HUES6 (cell line): ENCODE measurements at regions not wholly inside any gene's neighbourhood (a gene's known extent, or its start where the extent isn't known, plus 50 kb on each side); places are given as distances from the start of the nearest gene placed in this dataset.

Experiments
- H3K27ac ChIP-seq: 2 replicates; pipeline ENCODE4 v1.7.0; 2013; ENCODE audit warnings: low read depth, mild to moderate bottlenecking, low read length, inconsistent platforms
- H3K27me3 ChIP-seq: 2 replicates; pipeline ENCODE4 v1.6.1; 2013; ENCODE audit warnings: low read length; ENCODE audit not compliant: control insufficient read depth, insufficient read depth
- H3K36me3 ChIP-seq: 2 replicates; pipeline ENCODE4 v1.6.1; 2013; ENCODE audit warnings: low read length; ENCODE audit not compliant: control insufficient read depth, insufficient read depth
- H3K4me1 ChIP-seq: 2 replicates; pipeline ENCODE4 v1.6.1; 2013; ENCODE audit warnings: low read length; ENCODE audit not compliant: control insufficient read depth, insufficient read depth
- H3K4me3 ChIP-seq: 2 replicates; pipeline ENCODE4 v1.5.1; 2013; ENCODE audit warnings: low read depth, low read length
- H3K9ac ChIP-seq: one replicate; pipeline ENCODE4 v1.6.1; 2013; ENCODE audit warnings: mild to moderate bottlenecking, low read length
- H3K9me3 ChIP-seq: 2 replicates; pipeline ENCODE4 v1.6.1; 2013; ENCODE audit warnings: low read depth, low read length; ENCODE audit not compliant: control insufficient read depth, insufficient read depth

- H3K9me3 ChIP-seq, result peaks cover 5% of the 10 kb centered on the region; the same call in 1 of the 2 replicates
- no peak overlapping the region for H3K9ac ChIP-seq
- no peaks in the 10 kb centered on the region for H3K36me3 ChIP-seq
- no peaks in the 10 kb centered on the region for H3K27me3 ChIP-seq
- peaks cover 13% of the 10 kb centered on the region for H3K4me1 ChIP-seq
- no peak overlapping the region for H3K4me3 ChIP-seq
- H3K27ac ChIP-seq, result no peak overlapping the region
Measured at GRCh38 chr6:25065666-25066065, 129.9 kb upstream of the RIPOR2 start.

DNA sequence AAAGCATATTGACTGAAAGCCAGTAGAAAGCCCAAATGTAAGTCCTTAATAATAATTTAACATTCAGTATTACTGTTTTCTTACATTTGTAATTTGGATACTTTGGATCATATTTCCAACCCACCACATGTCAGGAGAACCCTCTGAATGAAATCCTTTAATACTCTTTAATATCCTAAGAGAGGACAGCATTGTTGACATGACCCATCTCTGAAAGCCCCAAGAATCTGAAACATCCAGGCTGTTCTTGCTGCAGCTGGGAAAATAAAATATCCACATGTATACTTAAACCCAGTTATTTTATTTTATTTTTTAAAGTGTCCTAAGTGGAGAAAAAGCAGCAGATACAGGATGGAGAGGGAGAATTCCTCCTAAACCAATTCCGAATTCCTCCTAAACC, 130.8 kb upstream of the RIPOR2 start:
- no peaks in the 10 kb centered on the region for H3K9me3 ChIP-seq
- H3K9ac ChIP-seq, result no peak overlapping the region
- no peak overlapping the region for H3K4me3 ChIP-seq
- no peaks in the 10 kb centered on the region for H3K36me3 ChIP-seq
- no peaks in the 10 kb centered on the region for H3K27me3 ChIP-seq
- no peak overlapping the region for H3K27ac ChIP-seq
- H3K4me1 ChIP-seq, result peaks cover 7% of the 10 kb centered on the region

DNA sequence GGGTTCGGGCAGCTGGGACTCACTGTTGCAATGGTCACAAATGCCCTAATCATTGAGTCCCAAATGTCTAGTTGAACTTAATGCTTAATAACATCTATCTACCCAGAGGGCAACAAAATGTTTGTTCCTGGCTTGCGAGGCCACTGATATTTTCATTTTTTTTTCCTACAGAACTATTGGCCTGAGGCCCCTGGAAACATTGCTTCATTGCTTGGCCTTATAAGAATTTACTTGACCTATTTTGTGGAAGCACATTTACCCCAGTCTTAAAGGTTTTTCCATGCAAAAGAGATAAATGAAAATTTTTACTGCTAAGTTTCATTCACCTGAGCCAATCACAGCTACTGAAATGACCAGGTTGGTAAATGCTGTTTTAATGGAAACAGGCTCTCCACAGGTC, 133.1 kb upstream of the RIPOR2 start:
- no peaks in the 10 kb centered on the region for H3K27me3 ChIP-seq
- no peak overlapping the region for H3K9ac ChIP-seq
- H3K4me1 ChIP-seq, result no peaks in the 10 kb centered on the region
- H3K4me3 ChIP-seq, result no peak overlapping the region
- no peaks in the 10 kb centered on the region for H3K9me3 ChIP-seq
- no peak overlapping the region for H3K27ac ChIP-seq
- H3K36me3 ChIP-seq, result no peaks in the 10 kb centered on the region

DNA sequence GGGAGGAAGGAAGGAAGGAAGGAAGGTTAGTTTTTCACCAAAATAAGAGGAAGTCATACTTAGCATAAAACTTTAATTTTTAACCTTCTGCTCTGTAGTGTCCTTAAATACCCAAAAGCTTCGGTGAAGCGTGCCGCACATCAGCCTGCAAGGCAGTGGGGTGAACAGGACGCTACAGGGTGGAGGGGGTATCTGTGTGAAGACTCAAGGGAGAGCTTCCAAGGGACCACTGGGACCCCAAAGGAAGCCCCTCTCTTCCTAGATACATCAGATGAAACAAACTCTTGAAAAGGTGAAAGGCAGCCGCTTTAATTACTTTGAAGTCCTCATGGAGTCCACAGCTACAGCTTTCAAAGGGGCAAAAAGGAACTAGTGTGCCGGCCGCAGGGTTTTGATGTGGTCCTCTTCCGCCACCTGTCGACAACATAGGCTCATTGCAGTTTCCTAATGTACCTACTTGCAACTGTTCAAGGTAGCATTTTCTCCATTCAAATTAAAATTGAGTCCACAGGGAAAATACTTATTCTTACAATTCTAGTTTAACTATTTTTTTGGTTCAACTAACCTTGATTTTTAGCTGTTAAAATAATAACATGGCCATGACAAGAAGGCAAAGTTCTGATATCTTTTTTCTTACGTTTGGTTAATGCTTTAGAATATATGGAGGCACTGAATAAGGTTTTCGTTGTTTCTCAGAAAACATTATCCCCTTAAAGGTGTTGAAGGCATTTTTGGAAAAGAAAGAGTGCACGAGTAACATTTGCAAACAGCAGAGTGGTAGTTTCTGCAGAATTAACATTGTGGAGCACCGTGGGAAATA, 135.0 kb upstream of the RIPOR2 start:
- Histone ChIP-seq H3K27ac (no peak overlapping the region), H3K9me3 (no peaks in the 10 kb centered on the region), H3K36me3 (no peaks in the 10 kb centered on the region), H3K4me3 (no peak overlapping the region), H3K4me1 (no peaks in the 10 kb centered on the region), H3K9ac (no peak overlapping the region), H3K27me3 (no peaks in the 10 kb centered on the region)

GRCh38 chr6:25078141-25078540, 142.4 kb upstream of the RIPOR2 start:
- Histone ChIP-seq H3K36me3 (no peaks in the 10 kb centered on the region), H3K4me3 (no peak overlapping the region), H3K4me1 (no peaks in the 10 kb centered on the region), H3K27ac (no peak overlapping the region), H3K9me3 (no peaks in the 10 kb centered on the region), H3K27me3 (no peaks in the 10 kb centered on the region), H3K9ac (no peak overlapping the region)

DNA sequence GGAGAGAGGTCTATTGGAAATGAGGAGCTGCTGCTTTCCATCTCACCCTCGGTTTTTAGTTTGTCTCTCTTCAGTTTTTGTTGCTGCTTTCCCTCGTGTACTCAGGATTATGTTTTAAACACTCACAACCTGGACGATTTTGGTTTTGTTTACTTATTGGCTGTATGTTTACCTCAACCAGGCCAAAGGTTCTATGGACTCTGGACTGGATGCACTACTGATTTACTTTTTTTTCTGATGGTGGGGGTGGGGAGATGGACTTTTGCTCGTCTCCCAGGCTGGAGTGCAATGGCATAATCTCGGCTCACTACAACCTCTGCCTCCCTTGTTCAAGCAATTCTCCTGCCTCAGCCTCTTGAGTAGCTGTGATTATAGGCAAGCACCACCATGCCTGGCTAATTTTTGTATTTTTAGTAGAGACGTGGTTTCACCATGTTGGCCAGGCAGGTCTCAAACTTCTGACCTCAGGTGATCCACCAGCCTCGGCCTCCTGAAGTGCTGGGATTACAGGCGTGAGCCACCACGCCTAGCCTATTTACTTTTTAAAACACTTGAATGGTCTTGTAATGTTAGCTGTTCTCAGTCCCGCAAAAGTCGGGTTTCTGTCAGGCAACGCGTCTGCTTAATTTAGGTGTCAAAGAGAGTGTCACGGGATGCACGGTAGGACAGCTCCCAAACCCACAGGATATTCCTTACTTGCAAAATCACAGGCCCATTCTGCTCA, 148.2 kb upstream of the RIPOR2 start:
- H3K4me3 ChIP-seq, result no peak overlapping the region
- H3K36me3 ChIP-seq, result no peaks in the 10 kb centered on the region

GRCh38 chr6:25084508-25084833, 148.7 kb upstream of the RIPOR2 start:
- Histone ChIP-seq H3K27ac (no peak overlapping the region), H3K4me3 (no peak overlapping the region), H3K9me3 (no peaks in the 10 kb centered on the region), H3K9ac (no peak overlapping the region), H3K4me1 (no peaks in the 10 kb centered on the region), H3K27me3 (no peaks in the 10 kb centered on the region), H3K36me3 (no peaks in the 10 kb centered on the region)

More for the DNA sequence above, 148.2 kb upstream of the RIPOR2 start:
- Histone ChIP-seq H3K9me3 (no peaks in the 10 kb centered on the region), H3K4me1 (no peaks in the 10 kb centered on the region), H3K27ac (no peak overlapping the region), H3K27me3 (no peaks in the 10 kb centered on the region), H3K9ac (no peak overlapping the region)

DNA sequence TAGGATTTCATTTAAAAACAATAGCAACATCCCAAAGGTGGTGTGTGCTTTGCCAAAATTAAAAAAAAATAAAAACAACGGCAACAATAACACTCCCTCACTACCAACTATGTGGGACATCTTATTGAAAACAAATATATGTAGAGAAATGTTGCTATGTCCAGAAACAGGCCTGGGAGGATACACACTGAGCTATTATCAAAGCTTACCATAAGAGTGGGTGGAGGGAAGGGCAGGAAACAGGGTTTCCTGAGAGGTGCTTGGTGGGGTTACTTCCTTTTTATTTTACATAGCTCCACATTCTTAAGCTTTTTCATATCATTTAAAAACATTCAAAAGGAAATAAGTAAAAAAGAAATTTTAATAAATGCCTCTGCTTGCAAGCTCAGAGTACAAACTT, 150.0 kb upstream of the RIPOR2 start:
- H3K9ac ChIP-seq, result no peak overlapping the region
- no peaks in the 10 kb centered on the region for H3K36me3 ChIP-seq
- no peaks in the 10 kb centered on the region for H3K27me3 ChIP-seq
- no peak overlapping the region for H3K27ac ChIP-seq
- no peaks in the 10 kb centered on the region for H3K4me1 ChIP-seq
- no peak overlapping the region for H3K4me3 ChIP-seq
- H3K9me3 ChIP-seq, result no peaks in the 10 kb centered on the region

- Histone ChIP-seq H3K4me3 (no peak overlapping the region), H3K27ac (no peak overlapping the region), H3K27me3 (no peaks in the 10 kb centered on the region), H3K9ac (no peak overlapping the region), H3K9me3 (no peaks in the 10 kb centered on the region), H3K36me3 (no peaks in the 10 kb centered on the region), H3K4me1 (no peaks in the 10 kb centered on the region)
Measured at GRCh38 chr6:25086500-25087091, 150.8 kb upstream of the RIPOR2 start.

DNA sequence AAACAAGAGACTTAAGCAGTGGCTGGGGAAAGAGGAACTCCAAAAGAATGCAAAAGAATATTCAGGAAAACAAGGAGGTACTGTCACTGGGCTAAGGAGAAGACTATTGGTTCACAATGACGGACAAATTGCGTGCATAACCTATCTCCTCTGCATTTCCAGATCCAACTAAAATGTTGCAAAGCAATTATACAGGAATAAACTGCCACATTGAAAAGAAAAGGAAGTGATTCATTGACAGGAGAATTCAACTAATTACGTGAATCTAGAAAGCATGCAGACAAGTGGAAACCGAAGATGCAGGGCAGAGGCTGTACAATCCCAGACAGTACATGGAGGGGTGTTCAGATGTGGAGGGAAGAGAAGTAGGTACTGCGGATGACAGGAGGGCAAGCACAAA, 152.8 kb upstream of the RIPOR2 start:
- no peaks in the 10 kb centered on the region for H3K4me1 ChIP-seq
- H3K27me3 ChIP-seq, result no peaks in the 10 kb centered on the region
- no peak overlapping the region for H3K9ac ChIP-seq
- no peaks in the 10 kb centered on the region for H3K9me3 ChIP-seq
- no peak overlapping the region for H3K4me3 ChIP-seq
- no peaks in the 10 kb centered on the region for H3K36me3 ChIP-seq
- H3K27ac ChIP-seq, result no peak overlapping the region

DNA sequence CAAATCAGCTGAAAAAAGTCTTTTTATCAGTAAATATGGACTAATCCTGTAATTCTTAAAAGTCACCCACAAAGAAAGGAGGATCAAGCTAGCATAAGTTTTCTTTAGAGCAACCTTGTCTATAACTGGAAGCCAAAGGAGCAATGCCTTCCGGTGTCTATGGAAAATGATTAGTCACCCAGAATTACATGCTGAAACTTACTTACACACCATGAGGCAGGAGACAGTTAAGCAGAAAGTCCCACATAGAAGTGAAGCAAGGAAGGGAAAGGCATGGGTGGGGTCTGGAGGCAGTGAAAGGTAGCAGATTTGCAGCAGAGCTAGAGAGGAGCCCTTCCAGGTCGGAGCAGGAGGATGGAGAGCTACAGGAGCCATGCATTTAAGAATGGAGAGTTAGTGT, 153.7 kb upstream of the RIPOR2 start:
- no peaks in the 10 kb centered on the region for H3K9me3 ChIP-seq
- no peaks in the 10 kb centered on the region for H3K4me1 ChIP-seq
- H3K27ac ChIP-seq, result no peak overlapping the region
- no peak overlapping the region for H3K9ac ChIP-seq
- H3K36me3 ChIP-seq, result no peaks in the 10 kb centered on the region
- no peak overlapping the region for H3K4me3 ChIP-seq
- H3K27me3 ChIP-seq, result no peaks in the 10 kb centered on the region
